WERI-Rb-1 (cell line): ENCODE measurements at regions not wholly inside any gene's neighbourhood (a gene's known extent, or its start where the extent isn't known, plus 50 kb on each side); places are given as distances from the start of the nearest gene placed in this dataset.
"Not testable (repeated sequence)": the region's sequence is repeated elsewhere in the genome, so short reads cannot be mapped to it uniquely, and the experiment has no call there.

ENCODE experiments used
- DNase-seq: peaks from one replicate; pipeline ENCODE4 v3.0.0-alpha.2; 2020
- H3K27ac ChIP-seq: fragments of 250-450 bp; sonication (Bioruptor Pico); 2 replicates; pipeline ENCODE4 v1.5.1; 2020; ENCODE audit warnings: mild to moderate bottlenecking, moderate library complexity
- H3K27me3 ChIP-seq: fragments of 250-450 bp; sonication (Bioruptor Pico); 2 replicates; pipeline ENCODE4 v1.5.1; 2021; ENCODE audit warnings: mild to moderate bottlenecking, low read depth, moderate library complexity; ENCODE audit not compliant: insufficient read depth, severe bottlenecking
- H3K36me3 ChIP-seq: fragments of 250-450 bp; sonication (Bioruptor Pico); 2 replicates; pipeline ENCODE4 v1.5.1; 2020; ENCODE audit warnings: mild to moderate bottlenecking, moderate library complexity
- H3K4me3 ChIP-seq: 2 replicates; pipeline ENCODE4 v1.5.1; 2011; ENCODE audit warnings: low read depth, mild to moderate bottlenecking, control low read depth, low read length
- H3K9me3 ChIP-seq: fragments of 250-450 bp; sonication (Bioruptor Pico); 2 replicates; pipeline ENCODE4 v1.5.1; 2021; ENCODE audit warnings: mild to moderate bottlenecking, moderate library complexity; ENCODE audit not compliant: severe bottlenecking
- TF ChIP-seq, protein P1 (sequence below): IDR thresholded peaks from 2 replicates; pipeline ENCODE4 v1.5.1; 2011; ENCODE audit warnings: low read depth, mild to moderate bottlenecking, control low read depth, inconsistent platforms, low read length

DNA sequence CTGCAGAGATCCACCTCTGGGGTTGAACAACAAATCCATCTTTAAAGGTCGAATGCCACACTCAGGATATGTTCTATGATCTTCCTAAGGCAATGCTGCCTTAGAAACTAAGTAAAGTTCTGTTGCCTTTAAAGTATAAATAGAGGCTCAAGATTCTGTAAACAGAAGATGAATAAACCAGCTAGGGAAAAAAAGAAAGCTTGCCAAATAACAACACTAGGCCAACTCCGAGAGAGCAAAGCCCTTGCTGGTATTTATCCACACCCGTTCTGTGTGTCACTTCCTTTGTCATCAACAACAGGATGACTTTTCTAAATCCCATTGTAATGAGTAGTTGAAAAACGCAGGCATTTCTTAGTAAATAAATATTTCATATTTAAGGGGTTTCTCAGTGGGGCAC, 330.0 kb upstream of the GLI3 start:
- DNase-seq, result no peak
- no peak overlapping the region for H3K4me3 ChIP-seq
- no peak overlapping the region for H3K27ac ChIP-seq

DNA sequence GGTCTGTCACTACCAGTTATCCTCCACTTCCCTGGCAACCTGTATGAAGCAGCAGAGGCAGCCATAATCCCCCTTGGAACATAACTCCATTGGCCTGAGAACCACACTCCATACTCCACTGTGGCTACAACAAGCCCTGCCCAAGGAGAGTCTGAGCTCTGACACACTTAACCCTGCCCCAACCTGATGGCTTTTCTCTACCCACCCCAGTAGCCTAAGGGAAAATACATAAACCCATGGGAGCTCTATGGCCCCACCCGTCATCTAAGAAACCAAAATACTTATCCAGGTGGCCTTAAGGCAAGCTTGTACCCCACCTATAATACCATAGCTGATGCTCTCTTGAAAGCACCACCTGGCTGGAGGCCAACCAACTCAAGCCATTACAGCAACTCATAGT, 324.8 kb upstream of the GLI3 start:
- H3K4me3 ChIP-seq, result no peak overlapping the region
- TF ChIP-seq, protein P1, sequence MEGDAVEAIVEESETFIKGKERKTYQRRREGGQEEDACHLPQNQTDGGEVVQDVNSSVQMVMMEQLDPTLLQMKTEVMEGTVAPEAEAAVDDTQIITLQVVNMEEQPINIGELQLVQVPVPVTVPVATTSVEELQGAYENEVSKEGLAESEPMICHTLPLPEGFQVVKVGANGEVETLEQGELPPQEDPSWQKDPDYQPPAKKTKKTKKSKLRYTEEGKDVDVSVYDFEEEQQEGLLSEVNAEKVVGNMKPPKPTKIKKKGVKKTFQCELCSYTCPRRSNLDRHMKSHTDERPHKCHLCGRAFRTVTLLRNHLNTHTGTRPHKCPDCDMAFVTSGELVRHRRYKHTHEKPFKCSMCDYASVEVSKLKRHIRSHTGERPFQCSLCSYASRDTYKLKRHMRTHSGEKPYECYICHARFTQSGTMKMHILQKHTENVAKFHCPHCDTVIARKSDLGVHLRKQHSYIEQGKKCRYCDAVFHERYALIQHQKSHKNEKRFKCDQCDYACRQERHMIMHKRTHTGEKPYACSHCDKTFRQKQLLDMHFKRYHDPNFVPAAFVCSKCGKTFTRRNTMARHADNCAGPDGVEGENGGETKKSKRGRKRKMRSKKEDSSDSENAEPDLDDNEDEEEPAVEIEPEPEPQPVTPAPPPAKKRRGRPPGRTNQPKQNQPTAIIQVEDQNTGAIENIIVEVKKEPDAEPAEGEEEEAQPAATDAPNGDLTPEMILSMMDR, result no peak
- peaks cover 19% of the 10 kb centered on the region for H3K27me3 ChIP-seq
- no peaks in the 10 kb centered on the region for H3K9me3 ChIP-seq
- no peaks in the 10 kb centered on the region for H3K36me3 ChIP-seq
- H3K27ac ChIP-seq, result no peak overlapping the region
- no peak for DNase-seq

More for the DNA sequence above, 330.0 kb upstream of the GLI3 start:
- no peaks in the 10 kb centered on the region for H3K9me3 ChIP-seq
- TF ChIP-seq, protein P1, result no peak
- peaks cover 39% of the 10 kb centered on the region for H3K27me3 ChIP-seq
- no peaks in the 10 kb centered on the region for H3K36me3 ChIP-seq

DNA sequence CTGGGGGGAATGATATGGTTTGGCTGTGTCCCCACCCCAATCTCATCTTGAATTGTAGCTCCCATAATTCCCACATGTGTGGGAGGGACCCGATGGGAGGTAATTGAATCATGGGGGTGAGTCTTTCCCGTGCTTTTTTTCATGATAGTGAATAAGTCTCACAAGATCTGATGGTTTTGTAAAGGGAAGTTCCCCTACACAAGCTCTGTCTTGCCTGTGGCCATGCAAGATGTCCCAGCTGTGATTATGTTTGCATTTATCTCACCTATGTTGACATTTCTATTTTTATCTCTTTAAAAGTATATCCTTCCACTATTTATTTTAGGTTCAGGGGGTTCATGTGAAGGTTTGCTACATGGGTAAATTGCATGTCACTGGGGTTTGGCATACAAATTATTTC, 323.9 kb upstream of the GLI3 start:
- Histone ChIP-seq H3K27me3 (peaks cover 17% of the 10 kb centered on the region), H3K9me3 (no peaks in the 10 kb centered on the region), H3K4me3 (no peak overlapping the region), H3K36me3 (no peaks in the 10 kb centered on the region), H3K27ac (no peak overlapping the region)
- DNase-seq, result no peak
- TF ChIP-seq, protein P1, result no peak

DNA sequence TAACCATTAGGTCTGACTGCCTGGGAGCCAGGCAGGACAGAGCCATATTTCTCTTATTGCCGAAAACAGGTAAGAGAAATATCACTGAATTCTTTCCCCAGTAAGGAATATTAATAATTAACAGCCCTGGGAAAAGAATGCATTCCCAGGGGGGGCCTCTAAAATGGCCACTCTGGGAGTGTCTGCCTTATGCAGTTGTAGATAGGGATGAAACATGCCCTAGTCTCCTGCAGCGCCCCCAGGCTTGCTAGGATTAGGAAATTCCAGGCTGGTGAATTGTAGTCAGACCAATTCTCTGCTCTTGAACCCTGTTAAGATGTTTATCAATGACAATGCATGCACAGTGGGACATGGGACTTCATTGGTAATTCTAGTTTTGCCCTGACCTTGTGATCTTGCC, 317.9 kb upstream of the GLI3 start:
- not testable (repeated sequence) for H3K4me3 ChIP-seq, H3K27me3 ChIP-seq, H3K27ac ChIP-seq, DNase-seq, H3K36me3 ChIP-seq, H3K9me3 ChIP-seq

DNA sequence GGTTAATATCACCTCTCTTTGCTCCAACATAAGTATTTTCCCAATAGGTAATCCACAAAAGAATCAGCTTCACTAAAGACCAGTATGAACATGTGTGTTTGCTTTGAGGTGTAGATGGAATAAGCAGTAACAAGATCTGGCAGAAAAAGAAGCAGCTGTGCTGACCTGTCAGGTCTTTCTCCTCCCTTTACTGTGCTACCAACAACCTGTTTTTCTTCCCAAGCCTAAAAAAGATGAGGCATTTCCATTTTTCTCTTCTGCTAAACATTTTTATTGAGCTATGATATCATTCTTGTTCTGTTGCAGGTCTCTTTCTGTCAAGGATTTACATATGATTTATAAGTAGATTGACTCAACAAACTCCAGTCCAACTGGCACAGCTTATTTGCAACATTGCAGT, 315.2 kb upstream of the GLI3 start:
- no peak for DNase-seq
- Histone ChIP-seq H3K4me3 (no peak overlapping the region), H3K27ac (no peak overlapping the region), H3K36me3 (no peaks in the 10 kb centered on the region), H3K27me3 (peaks cover 8% of the 10 kb centered on the region), H3K9me3 (peaks cover 5% of the 10 kb centered on the region)
- TF ChIP-seq, protein P1, result no peak

DNA sequence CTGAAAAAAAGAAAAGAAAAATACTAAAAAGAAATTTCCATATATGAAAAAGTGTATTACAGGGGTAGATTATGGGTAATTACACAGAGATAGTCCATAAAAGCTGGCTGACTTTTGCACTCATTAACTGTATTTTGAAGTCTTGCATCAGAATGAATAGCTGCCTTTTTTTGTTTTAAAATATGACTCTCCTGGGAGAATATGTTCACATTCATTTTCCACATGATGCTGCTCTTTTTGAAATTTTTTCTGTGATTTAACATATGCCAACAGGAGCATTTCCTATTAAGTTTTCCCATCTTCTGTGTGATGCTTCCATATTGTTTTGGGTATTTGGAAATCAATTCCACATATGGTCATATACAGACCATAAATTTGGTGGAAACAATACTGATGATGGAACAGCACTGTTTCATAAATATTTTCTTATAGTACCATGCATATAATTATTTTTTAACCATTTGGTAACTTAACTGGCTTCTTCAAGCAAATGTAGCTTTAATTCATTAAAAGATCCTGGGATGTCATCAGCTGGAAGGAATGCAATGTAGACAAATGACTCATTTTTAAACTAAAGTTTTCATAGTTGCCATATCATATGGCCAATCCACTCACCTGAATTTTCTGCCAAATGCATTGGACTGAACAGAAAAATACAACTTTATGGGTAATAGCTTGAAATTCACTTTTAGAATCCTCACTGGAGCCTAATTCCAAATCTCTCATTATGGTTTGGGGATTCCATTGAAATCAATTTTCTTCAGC, 313.9 kb upstream of the GLI3 start:
- H3K27ac ChIP-seq, result no peak overlapping the region
- TF ChIP-seq, protein P1, result no peak
- peaks cover 8% of the 10 kb centered on the region for H3K27me3 ChIP-seq
- no peak for DNase-seq
- peaks cover 5% of the 10 kb centered on the region for H3K9me3 ChIP-seq
- no peaks in the 10 kb centered on the region for H3K36me3 ChIP-seq
- no peak overlapping the region for H3K4me3 ChIP-seq
